ENCODE measurements at regions not wholly inside any gene's neighbourhood (a gene's known extent, or its start where the extent isn't known, plus 50 kb on each side); places are given as distances from the start of the nearest gene placed in this dataset.
"Not testable (repeated sequence)": the region's sequence is repeated elsewhere in the genome, so short reads cannot be mapped to it uniquely, and the experiment has no call there.

- DNase-seq, result no peak
These were observed 368.8 kb downstream of the NPHP4 start for GRCh38 chr1:5623399-5623798.

DNA sequence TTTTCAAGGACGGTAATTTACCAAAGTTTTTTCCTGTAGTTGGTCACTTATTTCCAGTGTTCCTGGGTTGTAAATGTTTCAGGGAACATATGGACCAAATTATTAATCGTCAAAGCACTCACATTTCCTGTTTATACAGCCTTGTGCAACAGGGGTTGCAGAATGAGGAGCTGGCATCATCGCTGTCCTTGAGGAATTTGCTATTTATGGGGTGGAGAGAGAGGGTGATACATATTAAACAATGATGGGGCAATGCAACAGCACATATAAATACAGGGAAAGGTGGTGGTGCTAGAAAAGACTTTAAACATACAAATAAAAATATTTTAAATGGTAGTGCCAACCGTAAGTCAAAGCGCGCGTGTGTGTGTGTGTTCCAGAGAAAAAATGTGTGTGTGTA lies 369.8 kb downstream of the NPHP4 start:
- DNase-seq, result no peak

- DNase-seq, result no peak
These were observed 370.5 kb downstream of the NPHP4 start for GRCh38 chr1:5621692-5622091.

DNA sequence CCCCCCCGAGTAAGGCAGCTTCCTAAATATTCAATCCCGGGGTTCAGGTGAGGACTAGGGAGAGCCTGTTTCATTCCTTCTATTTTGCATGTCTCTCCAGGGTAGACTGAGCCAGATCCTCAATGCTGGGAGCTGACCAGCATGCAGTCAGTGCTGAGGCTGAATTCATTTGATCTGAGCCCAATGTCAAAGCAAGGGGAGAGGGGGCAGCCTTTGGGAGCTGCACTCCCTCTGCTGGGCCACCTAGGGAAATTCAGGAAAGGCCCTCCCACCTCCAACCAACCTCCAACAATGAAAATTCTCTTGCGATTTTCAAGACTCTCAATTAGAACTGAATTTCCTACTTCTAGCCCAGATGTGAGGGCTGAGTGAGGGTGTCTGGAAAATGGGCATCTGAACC lies 371.2 kb downstream of the NPHP4 start:
- DNase-seq, result no peak

DNA sequence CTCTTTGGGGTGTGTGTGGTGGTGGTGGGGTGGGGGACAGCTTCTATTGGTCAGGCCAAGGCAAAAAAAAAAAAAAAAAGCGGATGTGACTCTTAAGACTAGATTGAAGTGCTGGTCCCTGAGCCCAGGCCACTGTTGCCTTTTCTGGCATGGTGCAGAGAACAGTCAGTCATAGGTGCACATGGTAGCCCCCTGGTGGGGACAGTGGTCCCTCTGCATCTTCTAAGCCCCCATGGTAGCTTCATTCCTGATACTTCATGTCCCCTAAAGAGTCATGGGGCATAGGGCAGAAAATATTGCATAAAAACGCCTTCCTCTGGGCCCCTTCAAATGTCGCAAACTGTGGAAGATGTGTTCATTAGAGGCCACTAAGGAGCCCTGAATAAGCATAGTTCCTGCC lies 371.8 kb downstream of the NPHP4 start:
- no peak for DNase-seq

DNA sequence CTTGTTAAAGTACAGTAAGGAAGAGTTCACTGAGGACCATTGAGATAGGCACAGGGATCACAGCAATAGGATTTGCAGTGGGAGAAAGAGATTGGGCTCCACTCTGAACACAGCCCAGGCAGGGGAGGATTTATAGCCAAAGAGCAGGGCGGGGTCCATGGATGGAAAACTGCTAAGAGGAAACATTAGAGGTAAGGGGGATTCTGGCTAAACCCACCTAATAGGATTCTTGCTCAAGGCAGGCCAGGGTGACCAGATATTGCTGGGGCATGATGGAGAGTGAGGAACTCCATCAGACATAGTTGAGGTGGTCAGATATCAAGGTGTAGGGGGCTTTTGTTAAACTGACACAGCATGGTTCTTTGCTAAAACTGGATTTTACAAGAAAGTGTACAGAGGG lies 372.8 kb downstream of the NPHP4 start:
- DNase-seq, result no peak

DNA sequence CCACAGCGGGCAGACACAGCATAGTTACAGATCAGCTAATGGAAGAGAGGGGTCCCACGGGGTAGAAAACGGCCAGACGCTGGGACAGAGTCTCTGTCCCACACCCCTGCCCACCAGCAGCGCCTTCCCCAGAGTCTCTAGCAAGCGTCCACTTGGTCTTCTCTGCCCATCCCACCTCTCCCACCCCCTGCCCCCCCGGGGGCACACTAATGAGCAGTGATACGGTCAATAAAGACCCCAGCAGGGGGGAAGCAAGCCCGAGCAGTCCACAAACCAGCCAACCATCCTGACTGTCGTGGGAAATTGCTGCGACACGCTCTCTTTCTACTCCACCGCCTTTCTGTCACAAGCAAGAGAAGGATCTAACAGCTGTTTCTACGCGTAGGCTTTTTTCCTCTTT lies 374.7 kb downstream of the NPHP4 start:
- DNase-seq, result no peak

DNA sequence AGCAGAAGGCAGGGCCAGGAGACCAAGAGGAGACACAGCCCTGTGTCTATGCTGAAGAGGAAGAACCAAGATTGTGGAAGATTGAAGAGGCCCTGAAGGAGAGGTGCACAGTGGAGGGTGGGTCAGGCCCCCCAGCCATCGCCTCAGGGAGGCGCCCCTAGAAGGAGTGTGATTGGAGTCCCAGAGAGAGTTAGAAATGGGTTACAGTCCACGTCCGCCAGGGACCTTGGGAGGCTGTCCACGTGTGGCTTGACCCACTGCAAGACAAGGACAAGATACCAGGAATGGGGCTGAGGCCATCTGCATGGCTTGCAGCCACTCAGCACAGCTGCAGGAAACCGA lies 375.1 kb downstream of the NPHP4 start:
- DNase-seq, result no peak

GRCh38 chr1:5616366-5617178 lies 375.7 kb downstream of the NPHP4 start:
- DNase-seq, result no peak

- DNase-seq, result no peak
These were observed 377.1 kb downstream of the NPHP4 start for GRCh38 chr1:5615076-5615475.

- no peak for DNase-seq
These were observed 378.3 kb downstream of the NPHP4 start for GRCh38 chr1:5613900-5614299.

GRCh38 chr1:5611851-5612250 lies 380.4 kb downstream of the NPHP4 start:
- DNase-seq, result no peak

GRCh38 chr1:5611431-5611830 lies 380.8 kb downstream of the NPHP4 start:
- no peak for DNase-seq

- DNase-seq, result no peak
These were observed 381.8 kb downstream of the NPHP4 start for GRCh38 chr1:5610432-5610831.

DNA sequence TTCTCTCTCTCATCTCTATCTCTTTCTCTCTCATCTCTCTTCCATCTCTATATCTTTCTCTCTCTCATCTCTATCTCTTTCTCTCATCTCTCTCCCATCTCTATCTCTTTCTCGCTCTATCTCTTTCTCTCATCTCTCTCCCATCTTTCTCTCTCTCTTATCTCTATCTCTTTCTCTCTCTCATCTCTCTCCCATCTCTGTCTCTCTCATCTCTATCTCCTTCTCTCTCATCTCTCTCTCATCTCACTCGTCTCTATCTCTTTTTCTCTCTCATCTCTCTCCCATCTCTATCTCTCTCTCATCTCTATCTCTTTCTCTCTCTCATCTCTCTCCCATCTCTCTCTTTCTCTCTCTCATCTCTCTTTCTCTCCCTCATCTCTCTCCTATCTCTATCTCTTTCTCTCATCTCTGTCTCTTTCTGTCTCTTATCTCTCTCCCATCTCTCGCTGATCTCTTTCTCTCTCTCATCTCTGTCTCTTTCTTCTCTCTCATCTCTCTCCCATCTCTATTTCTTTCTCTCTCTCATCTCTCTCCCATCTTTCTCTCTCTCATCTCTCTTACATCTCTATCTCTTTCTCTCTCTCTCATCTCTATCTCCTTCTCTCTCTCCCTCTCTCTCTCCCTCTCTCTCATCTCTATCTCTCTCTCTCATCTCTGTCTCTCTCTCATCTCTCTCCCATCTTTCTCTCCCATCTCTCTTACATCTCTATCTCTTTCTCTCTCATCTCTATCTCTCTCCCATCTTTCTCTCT lies 388.7 kb downstream of the NPHP4 start:
- no peak for DNase-seq

DNA sequence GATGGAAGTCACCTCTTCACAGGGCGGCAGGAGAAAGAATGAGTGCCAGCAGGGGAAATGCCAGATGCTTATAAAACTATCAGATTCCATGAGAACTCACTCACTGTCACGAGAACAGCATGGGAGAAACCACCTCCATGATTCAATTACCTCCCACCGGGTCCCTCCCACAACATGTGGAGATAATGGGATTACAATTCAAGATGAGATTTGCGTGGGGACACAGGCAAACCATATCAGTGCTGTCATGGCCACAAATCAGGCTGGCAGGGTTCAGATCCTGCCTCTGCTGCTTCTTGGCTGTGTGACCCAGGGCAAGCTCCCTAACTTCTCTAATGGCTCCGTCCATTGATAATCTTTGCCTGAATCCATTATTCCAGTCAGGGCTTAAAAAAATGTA lies 389.5 kb downstream of the NPHP4 start:
- not testable (repeated sequence) for DNase-seq

- no peak for DNase-seq
These were observed 390.7 kb downstream of the NPHP4 start for GRCh38 chr1:5601516-5601915.

DNA sequence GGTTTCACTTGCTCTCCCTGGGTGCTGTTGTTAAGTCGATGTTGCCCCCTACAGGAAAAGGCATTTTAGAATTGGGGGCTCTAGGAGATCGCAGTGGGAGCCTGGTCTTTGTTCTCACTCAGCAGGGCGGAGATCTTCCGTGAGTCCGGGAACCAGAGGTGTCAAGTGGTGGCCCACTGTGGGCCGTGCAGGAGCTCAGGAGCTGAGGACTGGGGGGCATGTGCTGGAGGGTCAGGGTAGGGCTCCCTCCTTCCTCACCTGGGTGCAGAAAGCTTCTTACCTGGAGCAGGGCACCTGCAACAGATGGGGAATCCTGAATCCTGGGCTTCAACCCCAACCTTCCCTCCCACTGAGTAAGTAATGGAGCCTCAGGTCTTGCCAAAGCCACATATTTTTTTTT lies 392.7 kb downstream of the NPHP4 start:
- DNase-seq, result no peak

DNA sequence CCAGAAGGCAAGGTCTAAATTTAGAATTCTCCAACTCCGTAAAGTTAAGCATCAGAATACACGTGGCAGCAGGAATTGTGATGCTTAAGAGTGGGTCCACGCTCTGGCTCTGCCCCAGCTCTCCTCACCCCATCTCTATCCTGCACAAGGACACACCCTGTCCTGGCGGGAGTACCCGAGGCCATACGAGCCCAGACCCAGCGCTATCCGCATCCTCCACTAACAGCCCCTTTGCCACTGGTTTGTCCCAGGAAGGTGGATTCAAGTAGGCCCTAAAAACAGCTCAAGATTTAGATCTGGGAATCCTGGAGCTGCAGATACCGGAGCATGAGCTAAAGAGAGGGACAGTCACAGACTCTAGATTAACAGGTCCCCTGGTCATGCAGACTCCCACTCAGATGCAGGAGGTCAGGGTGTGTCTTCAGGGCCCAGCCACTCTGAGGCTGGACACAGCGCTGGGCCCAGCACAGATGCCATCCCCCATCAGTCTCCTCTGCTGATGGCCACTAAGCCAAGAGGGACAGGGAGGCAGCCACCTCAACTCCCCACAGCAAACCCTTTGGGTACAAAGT lies 393.3 kb downstream of the NPHP4 start:
- DNase-seq, result no peak

DNA sequence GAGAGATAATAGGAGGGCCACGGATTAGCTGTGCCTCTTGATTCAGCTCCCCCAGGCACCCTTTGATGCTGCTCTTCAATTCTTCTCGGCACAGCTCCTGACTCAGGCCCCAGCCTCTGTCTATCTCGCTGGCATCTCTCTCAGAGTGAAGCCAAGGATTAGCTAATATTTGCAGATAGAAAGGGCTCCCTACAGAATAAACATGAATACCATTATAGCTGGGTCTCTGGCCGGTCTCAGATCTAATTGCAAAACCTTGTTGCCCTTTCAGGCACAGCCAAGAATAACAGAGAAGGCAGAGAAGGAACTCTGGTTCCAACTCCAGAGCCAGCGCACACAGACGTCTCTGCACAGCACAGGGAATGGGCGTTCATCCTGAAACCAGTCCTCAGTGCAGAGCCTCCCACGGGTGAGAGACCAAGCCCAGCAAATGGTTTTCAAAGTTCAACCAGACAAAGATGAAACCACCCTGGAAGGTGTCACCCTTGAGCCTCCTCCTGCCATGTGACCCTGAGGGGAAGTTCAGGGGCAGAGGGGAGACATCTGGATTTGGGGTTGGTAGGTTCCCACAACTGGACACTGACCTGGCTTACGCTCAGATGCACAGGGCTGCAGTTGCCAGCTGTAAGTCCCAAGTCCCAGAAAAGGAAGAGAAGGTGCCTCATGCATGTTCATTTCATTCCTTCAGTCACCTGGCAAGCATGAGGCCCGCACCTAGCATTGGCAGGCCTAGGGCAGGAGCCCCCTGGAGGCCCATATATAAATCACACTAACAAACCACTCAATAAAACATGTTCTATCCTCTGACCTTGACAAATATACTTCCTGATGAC lies 394.0 kb downstream of the NPHP4 start:
- DNase-seq, result no peak

DNA sequence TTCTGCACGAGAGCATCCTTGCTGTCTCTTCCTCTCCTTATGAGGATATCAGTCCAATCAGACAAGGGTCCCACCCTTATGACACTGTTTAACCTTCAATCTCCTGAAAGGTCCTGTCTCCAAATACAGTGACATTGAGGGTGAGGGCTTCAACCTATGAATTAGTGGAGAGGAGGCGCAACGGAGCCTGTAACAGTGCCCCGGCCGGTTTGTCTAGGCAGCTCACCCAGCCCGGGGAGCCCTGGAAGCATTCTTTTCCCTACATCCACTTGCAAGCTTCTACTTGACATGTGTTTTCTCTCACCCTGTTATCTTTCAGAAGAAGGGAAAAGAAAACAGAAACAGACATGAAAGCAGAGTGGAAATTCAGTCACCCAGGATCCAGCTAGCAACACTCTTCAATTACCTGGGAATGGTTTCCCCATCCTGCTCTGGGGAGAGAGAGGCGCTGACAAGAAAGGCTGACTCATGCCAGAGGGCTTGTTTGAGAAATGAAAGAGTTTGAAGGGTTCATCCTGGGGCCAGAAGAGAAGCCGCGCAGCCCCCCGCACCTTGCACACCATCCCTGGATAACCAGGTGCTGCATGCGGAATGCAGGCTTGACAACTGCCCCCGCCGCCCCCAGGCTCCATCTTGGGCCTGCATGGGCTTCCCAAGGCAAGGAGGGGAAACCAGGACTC lies 394.9 kb downstream of the NPHP4 start:
- no peak for DNase-seq

DNA sequence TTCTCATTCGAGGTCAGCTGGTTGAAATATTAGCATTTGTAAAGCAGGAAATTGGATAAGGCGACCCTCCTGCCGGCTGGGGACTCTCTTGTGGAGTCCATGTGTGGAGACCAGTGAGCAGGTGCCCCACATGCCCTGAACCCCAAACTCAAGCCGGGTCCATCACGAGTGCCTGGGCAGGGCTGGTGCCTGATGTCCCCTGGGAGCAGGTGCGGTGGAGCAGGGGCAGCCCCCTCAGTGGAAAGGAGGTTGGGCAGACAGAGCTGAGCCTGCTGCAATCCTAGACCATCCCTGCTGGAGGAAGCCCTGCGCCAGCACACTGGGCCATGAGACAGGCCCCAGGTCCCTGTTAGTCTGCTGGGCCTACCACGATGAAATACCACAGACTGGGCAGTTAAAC lies 395.6 kb downstream of the NPHP4 start:
- no peak for DNase-seq

Measured in CD4-positive, alpha-beta T cell treated with Interleukin-21 for 1 hour (primary cell).